ENCODE measurements at regions not wholly inside any gene's neighbourhood (a gene's known extent, or its start where the extent isn't known, plus 50 kb on each side); places are given as distances from the start of the nearest gene placed in this dataset.

DNA sequence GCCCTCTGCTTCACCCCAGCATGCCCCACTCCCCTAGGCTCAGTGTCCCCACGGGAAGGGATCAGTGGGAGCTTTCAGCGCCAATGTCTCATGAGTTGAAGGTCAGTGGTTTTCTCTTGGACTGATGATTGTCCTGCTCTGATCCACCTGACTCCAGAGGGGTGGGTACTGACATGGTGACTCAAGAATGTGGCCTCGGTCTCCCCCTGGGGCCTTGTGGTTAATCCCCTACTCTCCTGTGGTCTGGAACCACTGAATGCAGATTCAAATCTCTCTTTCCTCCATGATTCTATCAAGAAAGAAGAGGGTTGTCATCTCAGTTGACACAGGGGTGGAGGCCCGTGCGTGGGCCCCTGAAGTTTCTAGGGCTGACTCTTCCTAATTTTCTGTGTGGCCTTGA is 176.9 kb downstream of the RPS24 start:
- in situ Hi-C loops (cut with HindIII; ENCODE audit: low pct_ligation_motif_present, low sequenced_read_pairs) = no loop called here
- H3K4me3 ChIP-seq (ENCODE audit: low read depth, low read length) = no peak overlapping the region
- no peaks in the 10 kb centered on the region for H3K36me3 ChIP-seq (replicated peaks)
- no peak overlapping the region for H3K27ac ChIP-seq
- peaks cover 16% of the 10 kb centered on the region for H3K27me3 ChIP-seq (replicated peaks)
- TF ChIP-seq CTCF (IDR thresholded peaks at IDR 0.05; ENCODE audit: low read depth, low read length, missing control alignments) = no peak
- DNase-seq = no peak

DNA sequence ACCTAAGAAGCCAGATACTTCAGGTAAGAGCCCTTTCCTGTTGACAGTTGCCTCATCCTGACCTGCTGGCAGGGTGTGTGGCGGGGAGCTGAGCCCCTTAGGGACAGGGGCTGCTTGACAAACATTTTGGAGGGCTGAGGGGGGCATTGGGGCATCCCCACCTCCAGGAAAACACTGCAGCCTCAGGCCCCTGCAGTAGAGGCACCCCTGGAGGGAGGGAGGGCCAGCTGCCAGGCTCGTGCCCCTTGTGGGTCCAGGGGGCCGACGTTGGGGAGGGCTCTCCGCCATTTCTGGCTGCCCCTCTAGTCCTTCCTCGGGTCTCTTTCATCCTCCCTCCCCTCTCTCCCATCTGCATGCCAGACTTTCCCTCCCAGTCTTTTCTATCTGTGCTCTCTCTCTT is 177.3 kb downstream of the RPS24 start:
- peaks cover 20% of the 10 kb centered on the region for H3K27me3 ChIP-seq (replicated peaks)
- in situ Hi-C loops (cut with HindIII; ENCODE audit: low pct_ligation_motif_present, low sequenced_read_pairs) = no loop called here
- no peak for TF ChIP-seq CTCF (IDR thresholded peaks at IDR 0.05; ENCODE audit: low read depth, low read length, missing control alignments)

GRCh38 chr10:78211561-78212051 is 177.9 kb downstream of the RPS24 start:
- H3K4me3 ChIP-seq (ENCODE audit: low read depth, low read length) = no peak overlapping the region
- peaks cover 21% of the 10 kb centered on the region for H3K27me3 ChIP-seq (replicated peaks)
- peak; percentile 29 for DNase-seq
- H3K27ac ChIP-seq = no peak overlapping the region
- in situ Hi-C loops (cut with HindIII; ENCODE audit: low pct_ligation_motif_present, low sequenced_read_pairs) = no loop called here
- H3K36me3 ChIP-seq (replicated peaks) = no peaks in the 10 kb centered on the region
- TF ChIP-seq CTCF (IDR thresholded peaks at IDR 0.05; ENCODE audit: low read depth, low read length, missing control alignments) = peak; percentile 84

More for the DNA sequence above, 177.3 kb downstream of the RPS24 start:
- H3K36me3 ChIP-seq (replicated peaks) = no peaks in the 10 kb centered on the region
- no peak for DNase-seq
- no peak overlapping the region for H3K27ac ChIP-seq
- H3K4me3 ChIP-seq (ENCODE audit: low read depth, low read length) = no peak overlapping the region

DNA sequence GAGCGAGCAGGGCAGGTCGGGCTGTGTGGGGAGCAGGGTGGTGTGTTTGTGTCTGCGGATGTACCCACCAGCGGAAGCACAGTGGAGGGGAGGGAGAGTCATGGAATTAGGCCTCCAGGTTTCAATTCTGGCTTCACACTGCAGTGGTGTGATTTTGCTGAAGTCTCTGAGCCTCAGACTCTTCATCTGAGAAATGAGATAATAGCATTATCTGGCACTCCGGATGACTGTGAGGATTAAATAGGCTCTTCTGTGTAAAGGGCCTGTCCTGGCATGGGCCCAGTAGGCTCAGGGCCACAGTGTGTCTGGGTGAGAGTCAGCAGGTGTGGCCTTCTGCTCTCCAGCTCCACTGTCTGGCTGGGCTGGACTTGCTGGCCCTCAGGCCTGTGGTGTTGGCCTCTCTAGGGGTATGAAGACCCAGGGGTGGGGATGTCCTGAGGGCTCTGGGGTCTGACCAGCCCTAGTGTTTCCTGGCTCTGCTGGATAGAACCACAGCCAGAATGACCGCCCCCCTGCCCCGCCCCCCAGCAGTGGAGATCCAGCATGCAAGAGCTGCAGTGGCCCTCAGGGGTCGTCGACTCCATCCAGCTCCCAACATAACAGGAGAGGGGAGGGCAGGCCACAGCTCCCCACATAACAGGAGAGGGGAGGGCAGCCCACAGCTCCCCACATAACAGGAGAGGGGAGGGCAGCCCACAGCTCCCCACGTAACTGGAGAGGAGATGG is 178.6 kb downstream of the RPS24 start:
- Histone ChIP-seq H3K36me3 (replicated peaks) (no peaks in the 10 kb centered on the region), H3K27me3 (replicated peaks) (peaks cover 25% of the 10 kb centered on the region), H3K27ac (no peak overlapping the region), H3K4me3 (ENCODE audit: low read depth, low read length) (no peak overlapping the region)
- TF ChIP-seq CTCF (IDR thresholded peaks at IDR 0.05; ENCODE audit: low read depth, low read length, missing control alignments) = no peak
- DNase-seq = no peak
- in situ Hi-C loops (cut with HindIII; ENCODE audit: low pct_ligation_motif_present, low sequenced_read_pairs) = no loop called here

GRCh38 chr10:78212786-78213175 is 179.1 kb downstream of the RPS24 start:
- H3K36me3 ChIP-seq (replicated peaks) = no peaks in the 10 kb centered on the region
- H3K27ac ChIP-seq = no peak overlapping the region
- H3K4me3 ChIP-seq (ENCODE audit: low read depth, low read length) = no peak overlapping the region
- DNase-seq = no peak
- peaks cover 27% of the 10 kb centered on the region for H3K27me3 ChIP-seq (replicated peaks)
- TF ChIP-seq CTCF (IDR thresholded peaks at IDR 0.05; ENCODE audit: low read depth, low read length, missing control alignments) = no peak
- in situ Hi-C loops (cut with HindIII; ENCODE audit: low pct_ligation_motif_present, low sequenced_read_pairs) = no loop called here

DNA sequence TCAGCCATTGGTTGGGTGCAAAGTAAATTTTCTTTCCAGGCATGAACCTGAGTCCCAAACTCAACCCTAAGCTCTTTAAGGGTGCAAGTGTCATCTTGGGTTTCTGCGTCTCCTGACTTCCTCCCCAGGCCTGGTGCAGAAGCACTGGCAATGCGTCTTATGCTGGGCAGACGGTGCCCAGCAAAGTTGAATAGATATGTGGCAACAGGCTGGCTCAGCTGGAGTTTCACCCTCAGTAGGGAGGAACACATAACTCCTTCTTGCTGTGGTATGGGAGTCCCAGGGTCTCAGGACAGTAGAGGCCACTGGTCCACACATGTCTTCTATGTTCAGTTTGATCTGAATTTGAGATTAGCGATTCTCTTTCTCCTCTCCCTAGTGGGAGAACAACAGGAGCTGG is 181.3 kb downstream of the RPS24 start:
- DNase-seq = no peak
- no peak for TF ChIP-seq CTCF (IDR thresholded peaks at IDR 0.05; ENCODE audit: low read depth, low read length, missing control alignments)
- H3K27me3 ChIP-seq (replicated peaks) = peaks cover 23% of the 10 kb centered on the region
- H3K27ac ChIP-seq = no peak overlapping the region
- in situ Hi-C loops (cut with HindIII; ENCODE audit: low pct_ligation_motif_present, low sequenced_read_pairs) = no loop called here
- H3K4me3 ChIP-seq (ENCODE audit: low read depth, low read length) = no peak overlapping the region
- H3K36me3 ChIP-seq (replicated peaks) = no peaks in the 10 kb centered on the region

Measured in brain microvascular endothelial cell (primary cell).